H1 (cell line): ENCODE measurements at regions not wholly inside any gene's neighbourhood (a gene's known extent, or its start where the extent isn't known, plus 50 kb on each side); places are given as distances from the start of the nearest gene placed in this dataset.

ENCODE experiments used
- SP1 ChIP-seq: IDR thresholded peaks from 2 replicates; pipeline ENCODE4 v1.6.1; 2011; ENCODE audit warnings: low read depth, low read length

- TF ChIP-seq SP1: no peak
Measured at GRCh38 chr7:54838175-54838910, 79.3 kb upstream of the SEC61G start (continued).
